Lung (tissue), 11 donors: ENCODE measurements at regions not wholly inside any gene's neighbourhood (a gene's known extent, or its start where the extent isn't known, plus 50 kb on each side); places are given as distances from the start of the nearest gene placed in this dataset.

Experiments
- ATAC-seq: fragments of 200-7000 bp; cut with Tn5 transposase; one replicate; pipeline ENCODE4 v1.9.1; 2020; ENCODE audit warnings: moderate number of reproducible peaks; ENCODE audit not compliant: insufficient read depth, low FRiP score
- DNase-seq, 3 donors: peaks; one replicate each; pipeline ENCODE4 v3.0.0-alpha.2; 2013 to 2017
- H3K27ac ChIP-seq, 2 donors: one replicate each; pipeline ENCODE4 v1.5.1; 2013; ENCODE audit warnings: mild to moderate bottlenecking in 2 of 2, moderate library complexity in 2 of 2, control low read depth in 1 of 2, inconsistent platforms in 1 of 2, low read depth in 1 of 2, low read length in 1 of 2
- H3K27me3 ChIP-seq, 3 donors: one replicate each; pipeline ENCODE4 v1.5.1; 2013; ENCODE audit warnings: low read length in 2 of 3; ENCODE audit not compliant: control insufficient read depth in 3 of 3, insufficient read depth in 3 of 3
- H3K36me3 ChIP-seq, 4 donors: one replicate each; pipeline ENCODE4 v1.5.1; 2013; ENCODE audit warnings: low read length in 4 of 4, mild to moderate bottlenecking in 1 of 4, moderate library complexity in 1 of 4; ENCODE audit not compliant: control insufficient read depth in 4 of 4, insufficient read depth in 4 of 4
- H3K4me1 ChIP-seq, 5 donors: one replicate each; pipeline ENCODE4 v1.5.1; 2013; ENCODE audit warnings: low read length in 5 of 5, mild to moderate bottlenecking in 2 of 5, moderate library complexity in 1 of 5; ENCODE audit not compliant: control insufficient read depth in 5 of 5, insufficient read depth in 5 of 5
- H3K4me3 ChIP-seq: one replicate; pipeline ENCODE4 v1.5.1; 2013; ENCODE audit warnings: mild to moderate bottlenecking, control low read depth, moderate library complexity
- H3K9ac ChIP-seq, 2 donors: one replicate each; pipeline ENCODE4 v1.5.1; 2013; ENCODE audit warnings: low read length in 2 of 2, control low read depth in 1 of 2; ENCODE audit not compliant: insufficient read depth in 1 of 2
- H3K9me3 ChIP-seq, 4 donors: one replicate each; pipeline ENCODE4 v1.5.1; 2013; ENCODE audit warnings: low read length in 3 of 4, mild to moderate bottlenecking in 1 of 4, moderate library complexity in 1 of 4; ENCODE audit not compliant: control insufficient read depth in 4 of 4, insufficient read depth in 3 of 4
- CTCF ChIP-seq: IDR thresholded peaks from 2 replicates; pipeline ENCODE4 v1.5.1; 2012; ENCODE audit warnings: mild to moderate bottlenecking; ENCODE audit errors: control extremely low read depth, extremely low read depth
- WGBS, 2 donors: extraction: QIAGEN DNeasy Blood & Tissue Kit; methylation state at CpG; one replicate each; pipeline ENCODE4 v1.1.7; 2013; 5-methylcytosine and 5-hydroxymethylcytosine counted together
- donor health status: control.
- donor health status: control.
- donor health status: Bipolar disorder and iron deficiency.
- donor health status: healthy.
- donor health status: DM: yes; HTN: yes; CAD: no.

- Histone ChIP-seq H3K27ac (no peak overlapping the region), H3K27me3 (peaks cover 0 to 10% (median 6%) of the 10 kb centered on the region in 3 donors), H3K36me3 (no peaks in the 10 kb centered on the region), H3K4me1 (no peaks in the 10 kb centered on the region), H3K9ac (no peak overlapping the region), H3K4me3 (no peak overlapping the region), H3K9me3 (no peaks in the 10 kb centered on the region)
- 77 to 83% methylated on average over 1 of the region's 1 CpG for WGBS, 2 donors
- TF ChIP-seq CTCF: no peak
- no peak for ATAC-seq
- DNase-seq: no peak
Measured at GRCh38 chr19:33916792-33917191, 120.1 kb downstream of the KCTD15 start.

GRCh38 chr19:33919291-33919690 lies 122.6 kb downstream of the KCTD15 start:
- Histone ChIP-seq H3K9me3 (no peaks in the 10 kb centered on the region), H3K27ac (no peak overlapping the region), H3K9ac (no peak overlapping the region), H3K36me3 (no peaks in the 10 kb centered on the region), H3K4me1 (no peaks in the 10 kb centered on the region), H3K27me3 (peaks cover 0 to 7% (median 6%) of the 10 kb centered on the region in 3 donors), H3K4me3 (no peak overlapping the region)
- 89 to 90% methylated on average over 1 of the region's 1 CpG for WGBS, 2 donors
- ATAC-seq (no peak), DNase-seq (no peak)
- no peak for TF ChIP-seq CTCF

GRCh38 chr19:33921165-33921564 lies 124.5 kb downstream of the KCTD15 start:
- H3K9ac ChIP-seq: no peak overlapping the region
- DNase-seq: no peak
- H3K27me3 ChIP-seq: peaks cover 0 to 3% (median 2%) of the 10 kb centered on the region in 3 donors
- H3K4me3 ChIP-seq: no peak overlapping the region
- no peak overlapping the region for H3K27ac ChIP-seq
- ATAC-seq: no peak
- WGBS, 2 donors: 80 to 81% methylated on average over 3 of the region's 3 CpGs
- no peaks in the 10 kb centered on the region for H3K9me3 ChIP-seq
- TF ChIP-seq CTCF: no peak
- H3K4me1 ChIP-seq: no peaks in the 10 kb centered on the region
- H3K36me3 ChIP-seq: no peaks in the 10 kb centered on the region

- ATAC-seq: no peak
- TF ChIP-seq CTCF: no peak
- Histone ChIP-seq H3K4me3 (no peak overlapping the region), H3K9ac (no peak overlapping the region), H3K4me1 (no peaks in the 10 kb centered on the region), H3K27ac (no peak overlapping the region), H3K9me3 (no peaks in the 10 kb centered on the region), H3K27me3 (no peaks in the 10 kb centered on the region), H3K36me3 (no peaks in the 10 kb centered on the region)
- no peak for DNase-seq
- 58 to 74% methylated on average over 3 of the region's 3 CpGs for WGBS, 2 donors
Measured at GRCh38 chr19:33926306-33926705, 129.6 kb downstream of the KCTD15 start.
